ENCODE measurements at regions not wholly inside any gene's neighbourhood (a gene's known extent, or its start where the extent isn't known, plus 50 kb on each side); places are given as distances from the start of the nearest gene placed in this dataset.

DNA sequence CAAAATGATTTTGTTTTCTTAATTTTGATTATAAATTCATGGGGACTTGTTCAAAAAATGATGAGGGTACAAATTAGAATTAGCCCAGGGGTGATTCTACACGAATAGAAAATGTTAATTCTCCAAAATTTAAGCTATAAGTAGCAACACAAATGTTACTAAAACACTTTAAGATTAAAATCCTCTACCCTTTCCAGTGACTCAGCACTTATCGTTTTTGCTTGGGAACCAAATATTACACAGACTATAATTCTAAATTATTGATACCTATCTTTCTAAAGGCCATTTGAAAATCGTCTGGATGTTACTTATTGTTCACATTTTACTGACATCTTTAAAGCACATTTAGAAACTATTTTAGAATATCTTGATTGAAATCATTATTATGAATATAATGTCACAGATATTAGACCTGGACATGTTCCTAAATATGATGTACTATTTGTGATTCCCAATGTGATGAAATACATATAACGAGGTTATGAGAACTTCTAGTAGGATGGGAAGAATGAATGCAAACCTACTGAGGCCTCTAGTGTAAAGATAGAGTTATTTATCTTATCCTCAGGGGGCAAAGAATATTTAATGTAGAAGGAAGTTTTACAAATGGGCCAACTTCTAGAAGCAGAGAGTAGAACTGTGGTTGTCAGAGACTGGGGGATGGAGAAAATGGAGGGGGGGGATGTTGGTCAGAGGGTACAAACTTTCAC, 132.0 kb upstream of the TP63 start:
- TF ChIP-seq POLR2AphosphoS5 (IDR thresholded peaks at IDR 0.05) = no peak
- TF ChIP-seq, protein P1, sequence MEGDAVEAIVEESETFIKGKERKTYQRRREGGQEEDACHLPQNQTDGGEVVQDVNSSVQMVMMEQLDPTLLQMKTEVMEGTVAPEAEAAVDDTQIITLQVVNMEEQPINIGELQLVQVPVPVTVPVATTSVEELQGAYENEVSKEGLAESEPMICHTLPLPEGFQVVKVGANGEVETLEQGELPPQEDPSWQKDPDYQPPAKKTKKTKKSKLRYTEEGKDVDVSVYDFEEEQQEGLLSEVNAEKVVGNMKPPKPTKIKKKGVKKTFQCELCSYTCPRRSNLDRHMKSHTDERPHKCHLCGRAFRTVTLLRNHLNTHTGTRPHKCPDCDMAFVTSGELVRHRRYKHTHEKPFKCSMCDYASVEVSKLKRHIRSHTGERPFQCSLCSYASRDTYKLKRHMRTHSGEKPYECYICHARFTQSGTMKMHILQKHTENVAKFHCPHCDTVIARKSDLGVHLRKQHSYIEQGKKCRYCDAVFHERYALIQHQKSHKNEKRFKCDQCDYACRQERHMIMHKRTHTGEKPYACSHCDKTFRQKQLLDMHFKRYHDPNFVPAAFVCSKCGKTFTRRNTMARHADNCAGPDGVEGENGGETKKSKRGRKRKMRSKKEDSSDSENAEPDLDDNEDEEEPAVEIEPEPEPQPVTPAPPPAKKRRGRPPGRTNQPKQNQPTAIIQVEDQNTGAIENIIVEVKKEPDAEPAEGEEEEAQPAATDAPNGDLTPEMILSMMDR (IDR thresholded peaks at IDR 0.05) = no peak
- no peak for TF ChIP-seq POLR2A (IDR thresholded peaks at IDR 0.05)
- TF ChIP-seq EP300 (IDR thresholded peaks at IDR 0.05) = no peak

Data from gastroesophageal sphincter (tissue), 3 donors.